OCI-LY7 (cell line): ENCODE measurements at regions not wholly inside any gene's neighbourhood (a gene's known extent, or its start where the extent isn't known, plus 50 kb on each side); places are given as distances from the start of the nearest gene placed in this dataset.

ENCODE experiments used
- BruUV-seq: library from RNA; stranded (reverse); fragments of 400-500 nt; replicated peaks from 2 replicates; lab custom pipeline; 2021; lab: Mats Ljungman, UMichigan
- CTCF ChIA-PET: fragments of 300-600 bp; sonication (Branson Sonifier 250); formaldehyde crosslinking; loops from one replicate; lab custom pipeline; 2022; ENCODE audit warnings: antibody characterized with exemption; ENCODE audit not compliant: unreplicated experiment; lab: Charles Lee
- POLR2A ChIA-PET: fragments of 300-600 bp; sonication (Branson Sonifier 250); formaldehyde crosslinking; loops from one replicate; lab custom pipeline; 2022; ENCODE audit warnings: antibody characterized with exemption; lab: Charles Lee
- DNase-seq: peaks from one replicate; pipeline ENCODE4 v3.0.0-alpha.2; 2015; ENCODE audit warnings: low spot score
- H2AFZ ChIP-seq: fragments of 200-600 bp; sonication (generic), shearing (Covaris generic); 2 replicates; pipeline ENCODE4 v1.6.1; 2014; ENCODE audit warnings: mild to moderate bottlenecking, antibody characterized with exemption, low read length, moderate library complexity
- H3K27ac ChIP-seq: fragments of 200-600 bp; sonication (generic); 2 replicates; pipeline ENCODE4 v1.5.1; 2014; ENCODE audit warnings: mixed run types, low read depth, mild to moderate bottlenecking, moderate library complexity, low read length, inconsistent platforms; ENCODE audit not compliant: poor library complexity, severe bottlenecking
- H3K36me3 ChIP-seq: fragments of 200-600 bp; sonication (generic); 2 replicates; pipeline ENCODE4 v1.6.1; 2014; ENCODE audit warnings: mild to moderate bottlenecking, antibody characterized with exemption, low read length, moderate library complexity, mixed read lengths; ENCODE audit not compliant: insufficient read depth
- H3K4me1 ChIP-seq: fragments of 200-600 bp; sonication (generic); 2 replicates; pipeline ENCODE4 v1.5.1; 2014; ENCODE audit warnings: mild to moderate bottlenecking, low read length; ENCODE audit not compliant: insufficient read depth, poor library complexity, severe bottlenecking
- H3K4me2 ChIP-seq: fragments of 200-600 bp; sonication (generic); 2 replicates; pipeline ENCODE4 v1.6.1; 2014; ENCODE audit warnings: mild to moderate bottlenecking, low read length
- H3K4me3 ChIP-seq: fragments of 200-600 bp; sonication (generic); 2 replicates; pipeline ENCODE4 v1.5.1; 2014; ENCODE audit warnings: mild to moderate bottlenecking, low read depth, low read length; ENCODE audit not compliant: poor library complexity, severe bottlenecking
- H3K79me2 ChIP-seq: fragments of 200-600 bp; sonication (generic); 2 replicates; pipeline ENCODE4 v1.6.1; 2016; ENCODE audit warnings: low read depth, mild to moderate bottlenecking, low read length, moderate library complexity, mixed read lengths; ENCODE audit not compliant: insufficient read depth
- H3K9me2 ChIP-seq: fragments of 200-600 bp; sonication (generic); 2 replicates; pipeline ENCODE4 v1.6.1; 2016; ENCODE audit warnings: mild to moderate bottlenecking, low read length, mixed read lengths; ENCODE audit not compliant: insufficient read depth
- H3K9me3 ChIP-seq: fragments of 200-600 bp; sonication (generic); 2 replicates; pipeline ENCODE4 v1.6.1; 2014; ENCODE audit warnings: mild to moderate bottlenecking, mixed run types, low read length, mixed read lengths
- H4K20me1 ChIP-seq: fragments of 200-600 bp; sonication (generic); 2 replicates; pipeline ENCODE4 v1.6.1; 2014; ENCODE audit warnings: mild to moderate bottlenecking, antibody characterized with exemption, low read length, moderate library complexity, mixed read lengths; ENCODE audit not compliant: insufficient read depth
- EZH2phosphoT487 ChIP-seq: fragments of 200-600 bp; sonication (generic); IDR thresholded peaks from 2 replicates; pipeline ENCODE4 v1.6.1; 2018; ENCODE audit warnings: low read depth, borderline replicate concordance, mild to moderate bottlenecking, mixed run types, antibody characterized with exemption, low read length, moderate library complexity, mixed read lengths
- intact Hi-C: fragments of 100-400 bp; cut with micrococcal nuclease; formaldehyde crosslinking; loops from one replicate; pipeline ENCODE4 v1.10.0; 2022; ENCODE audit not compliant: unreplicated experiment
- TF ChIP-seq, protein P1 (sequence below): fragments of 200-600 bp; sonication (generic); conservative IDR thresholded peaks from 2 replicates; pipeline ENCODE4 v1.5.1; 2014; ENCODE audit warnings: mild to moderate bottlenecking, antibody characterized with exemption, low read length, moderate library complexity, mixed read lengths

DNA sequence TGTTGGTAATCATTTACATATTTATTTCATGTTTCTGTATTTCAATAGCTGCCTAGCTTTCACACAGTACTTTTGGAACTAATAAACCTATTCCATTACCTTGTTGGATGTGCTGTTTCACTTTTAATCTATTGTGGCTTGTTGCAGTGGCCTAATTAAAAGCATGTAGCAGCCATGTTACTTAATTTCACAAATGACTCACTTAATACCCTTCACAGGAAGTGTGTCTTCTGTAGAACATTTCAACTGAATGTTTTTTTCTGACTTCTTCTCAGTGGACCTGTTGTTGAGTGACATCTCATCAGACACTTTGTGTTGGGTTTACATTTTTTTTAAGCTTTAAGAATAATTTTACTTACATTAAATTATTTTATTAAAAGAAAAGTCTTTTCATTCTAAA lies 260.5 kb upstream of the THUMPD2 start:
- no peak for DNase-seq
- Histone ChIP-seq H3K79me2 (no peaks in the 10 kb centered on the region), H3K4me2 (no peak overlapping the region), H2AFZ (0 out of 2 replicates have a peak overlapping the region, but pooled peaks have one; percentile 7), H3K4me1 (peaks cover 33% of the 10 kb centered on the region), H3K36me3 (peaks cover 4% of the 10 kb centered on the region; the same call in 1 of the 2 replicates), H3K27ac (no peak overlapping the region), H3K9me3 (peaks cover 12% of the 10 kb centered on the region; the same call in 1 of the 2 replicates), H4K20me1 (no peaks in the 10 kb centered on the region), H3K9me2 (no peaks in the 10 kb centered on the region), H3K4me3 (no peak overlapping the region)
- no TSS peak for BruUV-seq
- TF ChIP-seq, protein P1, sequence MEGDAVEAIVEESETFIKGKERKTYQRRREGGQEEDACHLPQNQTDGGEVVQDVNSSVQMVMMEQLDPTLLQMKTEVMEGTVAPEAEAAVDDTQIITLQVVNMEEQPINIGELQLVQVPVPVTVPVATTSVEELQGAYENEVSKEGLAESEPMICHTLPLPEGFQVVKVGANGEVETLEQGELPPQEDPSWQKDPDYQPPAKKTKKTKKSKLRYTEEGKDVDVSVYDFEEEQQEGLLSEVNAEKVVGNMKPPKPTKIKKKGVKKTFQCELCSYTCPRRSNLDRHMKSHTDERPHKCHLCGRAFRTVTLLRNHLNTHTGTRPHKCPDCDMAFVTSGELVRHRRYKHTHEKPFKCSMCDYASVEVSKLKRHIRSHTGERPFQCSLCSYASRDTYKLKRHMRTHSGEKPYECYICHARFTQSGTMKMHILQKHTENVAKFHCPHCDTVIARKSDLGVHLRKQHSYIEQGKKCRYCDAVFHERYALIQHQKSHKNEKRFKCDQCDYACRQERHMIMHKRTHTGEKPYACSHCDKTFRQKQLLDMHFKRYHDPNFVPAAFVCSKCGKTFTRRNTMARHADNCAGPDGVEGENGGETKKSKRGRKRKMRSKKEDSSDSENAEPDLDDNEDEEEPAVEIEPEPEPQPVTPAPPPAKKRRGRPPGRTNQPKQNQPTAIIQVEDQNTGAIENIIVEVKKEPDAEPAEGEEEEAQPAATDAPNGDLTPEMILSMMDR = no peak
- no peak for TF ChIP-seq EZH2phosphoT487
- ChIA-PET CTCF (no interaction called here), POLR2A (interaction anchor here (1.2 kb wide), 1 partner anchor 57 kb away, joined by 3 read pairs; no protein-coding TSS in a partner anchor)
- intact Hi-C loops = no loop called here

DNA sequence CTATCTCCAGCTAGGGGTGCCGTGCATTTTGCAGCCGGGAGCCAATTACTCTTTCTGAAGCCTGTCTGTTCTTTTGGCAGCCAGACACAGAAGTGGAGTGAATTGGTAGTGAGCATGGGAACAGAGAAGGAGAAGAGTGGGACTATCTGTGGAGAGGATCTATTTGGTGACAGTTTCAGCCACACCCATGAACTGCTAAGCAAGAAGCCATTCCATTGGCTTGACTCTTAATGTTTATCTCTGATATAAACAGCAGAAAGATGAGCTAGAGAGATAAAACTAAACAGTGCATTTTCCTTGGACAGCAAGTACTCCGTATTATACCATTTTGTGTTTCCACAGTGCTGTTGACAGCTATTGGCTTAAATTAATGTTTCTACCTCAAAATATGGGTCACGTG lies 259.6 kb upstream of the THUMPD2 start:
- POLR2A ChIA-PET = interaction anchor here (0.8 to 1.2 kb wide), 3 partner anchors 8 to 58 kb away, joined by 3 to 4 read pairs (median 3); no protein-coding TSS in a partner anchor
- Histone ChIP-seq H3K9me2 (no peaks in the 10 kb centered on the region), H3K27ac (no peak overlapping the region), H3K36me3 (peaks cover 6% of the 10 kb centered on the region; the same call in 1 of the 2 replicates), H3K79me2 (no peaks in the 10 kb centered on the region), H4K20me1 (no peaks in the 10 kb centered on the region), H3K4me1 (peaks cover 33% of the 10 kb centered on the region), H3K9me3 (peaks cover 21% of the 10 kb centered on the region; the same call in 1 of the 2 replicates), H2AFZ (peak overlapping the region; percentile 59), H3K4me3 (no peak overlapping the region), H3K4me2 (peak overlapping the region; percentile 1; the same call in 1 of the 2 replicates)
- no peak for DNase-seq
- intact Hi-C loops = no loop called here
- no TSS peak for BruUV-seq
- TF ChIP-seq EZH2phosphoT487 = no peak
- TF ChIP-seq, protein P1 = no peak
- CTCF ChIA-PET = no interaction called here

DNA sequence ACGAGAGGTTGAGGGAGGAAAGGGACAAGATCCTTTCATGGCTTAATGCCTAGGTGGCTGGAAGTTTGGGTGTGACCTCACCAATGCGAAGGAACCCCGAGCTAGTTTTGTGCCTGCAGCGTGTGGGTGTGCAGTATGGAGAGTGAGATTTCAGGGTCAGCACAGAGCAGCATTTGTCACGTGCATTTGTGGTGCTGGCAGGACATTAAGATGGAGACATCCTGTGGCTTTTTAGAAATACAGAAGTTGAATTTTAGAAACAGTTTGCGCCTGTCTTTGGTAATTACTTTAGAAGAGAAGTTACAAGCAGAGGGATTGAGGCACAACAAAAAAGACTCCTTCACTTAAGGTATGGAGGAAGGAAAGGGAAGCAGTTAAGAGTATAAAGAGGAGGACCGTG lies 258.2 kb upstream of the THUMPD2 start:
- intact Hi-C loops = no loop called here
- Histone ChIP-seq H4K20me1 (no peaks in the 10 kb centered on the region), H3K4me3 (no peak overlapping the region), H3K27ac (peak overlapping the region; percentile 4), H3K9me3 (peaks cover 26% of the 10 kb centered on the region; the same call in 1 of the 2 replicates), H2AFZ (peak overlapping the region; percentile 94), H3K9me2 (no peaks in the 10 kb centered on the region), H3K4me2 (peak overlapping the region; percentile 37), H3K4me1 (peaks cover 33% of the 10 kb centered on the region), H3K36me3 (peaks cover 8% of the 10 kb centered on the region; the same call in 1 of the 2 replicates), H3K79me2 (no peaks in the 10 kb centered on the region)
- no TSS peak for BruUV-seq
- CTCF ChIA-PET = interaction anchor here (0.6 kb wide), 1 partner anchor 192 kb away, joined by 3 read pairs; no protein-coding TSS in a partner anchor
- DNase-seq = peak; percentile 50
- no peak for TF ChIP-seq EZH2phosphoT487
- TF ChIP-seq, protein P1 = no peak
- POLR2A ChIA-PET = interaction anchor here (0.6 to 2.0 kb wide), 4 partner anchors 9 to 1379 kb away, joined by 3 to 9 read pairs (median 4); no protein-coding TSS in a partner anchor
